GM12873 (cell line): ENCODE measurements at regions not wholly inside any gene's neighbourhood (a gene's known extent, or its start where the extent isn't known, plus 50 kb on each side); places are given as distances from the start of the nearest gene placed in this dataset.

Experiments used
- TF ChIP-seq, protein P1 (sequence below): IDR thresholded peaks from 2 replicates; pipeline ENCODE4 v1.5.1; 2012; ENCODE audit warnings: low read depth, mild to moderate bottlenecking, moderate library complexity, low read length, control low read depth; ENCODE audit not compliant: insufficient read depth; ENCODE audit errors: missing control alignments

DNA sequence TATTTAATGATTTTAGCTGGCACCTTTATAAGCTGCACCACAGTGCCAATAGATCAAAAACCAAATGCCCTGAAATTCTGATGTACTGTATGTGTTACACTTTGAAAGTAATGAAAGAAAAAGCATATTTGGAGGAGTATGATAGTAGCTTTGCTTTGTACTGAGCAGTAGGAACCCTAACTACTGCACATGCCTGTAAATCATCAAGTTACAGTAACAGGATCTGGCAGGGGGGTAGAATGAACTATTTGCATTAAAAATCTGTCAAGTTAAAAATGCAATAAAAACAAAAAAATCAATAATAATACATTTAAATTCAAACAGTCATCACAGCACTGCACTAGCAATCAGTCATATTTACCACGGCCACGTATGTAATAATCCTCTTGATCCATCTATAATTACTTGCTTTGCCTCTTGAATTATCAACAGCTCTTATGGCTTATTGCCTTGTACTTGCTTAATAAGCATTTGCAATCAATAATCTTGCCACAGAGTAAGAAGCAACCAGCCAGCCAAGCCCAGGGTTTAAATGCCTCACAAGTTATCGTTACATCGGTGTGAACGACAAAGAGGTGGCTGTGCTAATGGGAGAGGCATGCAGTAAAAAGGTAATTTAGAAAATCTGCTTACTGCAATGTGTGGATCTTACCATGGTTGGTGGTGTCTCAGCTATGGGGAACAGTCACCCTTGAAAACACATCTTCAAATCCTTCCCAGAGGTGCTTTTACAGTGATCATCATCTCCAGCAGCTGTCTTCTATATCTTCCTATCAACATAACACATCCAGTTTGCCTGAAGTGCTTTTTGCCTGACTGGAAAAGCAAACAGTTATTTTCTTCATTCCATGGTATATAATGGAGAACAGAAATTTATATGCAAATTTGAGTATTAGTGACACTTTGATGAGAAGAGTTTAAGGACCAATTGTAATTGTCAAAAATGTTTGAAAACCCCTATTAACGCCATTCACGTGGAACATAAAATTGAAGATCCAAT lies 1812.1 kb upstream of the ADGRL3 start:
- TF ChIP-seq, protein P1, sequence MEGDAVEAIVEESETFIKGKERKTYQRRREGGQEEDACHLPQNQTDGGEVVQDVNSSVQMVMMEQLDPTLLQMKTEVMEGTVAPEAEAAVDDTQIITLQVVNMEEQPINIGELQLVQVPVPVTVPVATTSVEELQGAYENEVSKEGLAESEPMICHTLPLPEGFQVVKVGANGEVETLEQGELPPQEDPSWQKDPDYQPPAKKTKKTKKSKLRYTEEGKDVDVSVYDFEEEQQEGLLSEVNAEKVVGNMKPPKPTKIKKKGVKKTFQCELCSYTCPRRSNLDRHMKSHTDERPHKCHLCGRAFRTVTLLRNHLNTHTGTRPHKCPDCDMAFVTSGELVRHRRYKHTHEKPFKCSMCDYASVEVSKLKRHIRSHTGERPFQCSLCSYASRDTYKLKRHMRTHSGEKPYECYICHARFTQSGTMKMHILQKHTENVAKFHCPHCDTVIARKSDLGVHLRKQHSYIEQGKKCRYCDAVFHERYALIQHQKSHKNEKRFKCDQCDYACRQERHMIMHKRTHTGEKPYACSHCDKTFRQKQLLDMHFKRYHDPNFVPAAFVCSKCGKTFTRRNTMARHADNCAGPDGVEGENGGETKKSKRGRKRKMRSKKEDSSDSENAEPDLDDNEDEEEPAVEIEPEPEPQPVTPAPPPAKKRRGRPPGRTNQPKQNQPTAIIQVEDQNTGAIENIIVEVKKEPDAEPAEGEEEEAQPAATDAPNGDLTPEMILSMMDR = no peak

DNA sequence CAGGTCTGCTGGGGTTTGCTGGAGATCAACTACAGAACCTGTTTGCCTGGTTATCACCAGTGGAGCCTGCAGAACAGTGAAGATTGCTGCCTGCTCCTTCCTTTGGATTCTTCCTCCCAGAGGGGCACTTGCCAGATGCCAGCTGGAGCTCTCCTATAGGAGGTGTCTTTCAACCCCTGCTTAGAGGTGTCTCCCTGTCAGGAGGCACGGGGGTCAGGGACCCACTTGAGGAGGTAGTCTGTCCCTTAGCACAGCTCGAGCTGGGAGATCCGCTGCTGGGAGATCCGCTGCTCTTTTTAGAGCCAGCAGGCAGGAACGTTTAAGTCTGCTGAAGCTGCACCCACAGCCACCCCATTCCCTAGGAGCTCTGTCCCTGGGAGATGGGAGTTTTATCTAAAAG lies 1806.3 kb upstream of the ADGRL3 start:
- TF ChIP-seq, protein P1 = no peak

DNA sequence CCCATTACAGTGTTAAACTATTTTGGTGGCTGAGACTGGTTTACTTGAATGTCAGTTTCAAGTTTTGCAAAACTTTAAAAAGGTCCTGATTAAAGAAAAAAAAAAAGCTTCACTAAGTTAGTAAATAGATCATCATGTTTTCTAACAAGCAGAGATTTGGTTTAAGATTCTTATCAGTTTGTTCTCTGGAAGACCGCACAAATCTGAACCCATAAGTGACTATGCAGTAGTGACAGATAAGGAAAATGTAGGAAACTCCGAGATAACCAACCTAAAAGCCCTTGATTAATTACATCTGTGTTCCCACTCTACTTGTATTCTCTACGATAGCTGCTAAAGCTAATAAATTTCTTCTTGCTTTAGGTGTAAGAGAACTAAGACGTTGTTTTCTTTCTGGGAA lies 1799.8 kb upstream of the ADGRL3 start:
- TF ChIP-seq, protein P1 = no peak

- TF ChIP-seq, protein P1 = no peak
These were observed 1790.5 kb upstream of the ADGRL3 start for GRCh38 chr4:59409647-59410046.

DNA sequence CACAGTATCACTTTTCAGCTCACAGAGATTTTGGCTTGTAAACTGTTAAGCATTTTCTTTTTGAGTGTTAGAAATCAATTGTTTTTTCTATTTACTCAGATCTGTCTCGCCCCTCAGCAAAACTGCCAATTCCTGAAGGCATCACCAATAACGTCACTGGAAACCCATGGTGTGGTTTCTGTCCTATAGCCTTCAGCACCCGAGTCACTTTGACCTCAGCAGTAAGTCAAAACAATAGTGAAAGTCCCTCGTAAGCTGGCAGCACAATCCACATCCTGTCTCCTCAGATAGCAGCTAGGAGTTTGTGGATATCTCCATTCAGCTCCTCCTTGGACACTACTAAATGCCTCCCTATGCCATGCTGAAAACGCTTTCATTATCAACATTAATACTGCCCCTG lies 1787.4 kb upstream of the ADGRL3 start:
- TF ChIP-seq, protein P1 = no peak

GRCh38 chr4:59455751-59456150 lies 1744.4 kb upstream of the ADGRL3 start:
- TF ChIP-seq, protein P1 = no peak

GRCh38 chr4:59457576-59457975 lies 1742.5 kb upstream of the ADGRL3 start:
- TF ChIP-seq, protein P1 = no peak
